CD14-positive monocyte (primary cell): ENCODE measurements at regions not wholly inside any gene's neighbourhood (a gene's known extent, or its start where the extent isn't known, plus 50 kb on each side); places are given as distances from the start of the nearest gene placed in this dataset.

Source experiments
- DNase-seq, 3 donors: peaks; one replicate each; pipeline ENCODE4 v3.0.0-alpha.2; 2011 to 2022
- H2AFZ ChIP-seq: 2 replicates; pipeline ENCODE4 v1.6.0; 2012; ENCODE audit warnings: mild to moderate bottlenecking, low read depth, low read length, inconsistent platforms; ENCODE audit not compliant: insufficient read depth, poor library complexity, severe bottlenecking
- H3K27ac ChIP-seq, 2 donors: 1 replicate in 1 of 2; 2 replicates in 1 of 2; pipeline ENCODE4 v1.5.1; 2012 to 2013; ENCODE audit warnings: low read length in 2 of 2, control low read depth in 1 of 2, inconsistent platforms in 1 of 2, low read depth in 1 of 2, mild to moderate bottlenecking in 1 of 2
- H3K27me3 ChIP-seq, 2 donors: one replicate each; pipeline versions ENCODE4 v1.6.0 to v1.6.1; 2011 to 2013; ENCODE audit warnings: low read length in 2 of 2; ENCODE audit not compliant: control insufficient read depth in 2 of 2, insufficient read depth in 2 of 2
- H3K36me3 ChIP-seq, 2 donors: replicated peaks in 1 of 2; 1 replicate in 1 of 2; 2 replicates in 1 of 2; pipeline versions ENCODE4 v1.5.1 to v1.6.1; 2012 to 2013; ENCODE audit warnings: low read length in 2 of 2, control low read depth in 1 of 2, inconsistent platforms in 1 of 2, mild to moderate bottlenecking in 1 of 2; ENCODE audit not compliant: insufficient read depth in 2 of 2, control insufficient read depth in 1 of 2
- H3K4me1 ChIP-seq, 2 donors: 1 replicate in 1 of 2; 2 replicates in 1 of 2; pipeline versions ENCODE4 v1.5.1 to v1.6.1; 2012 to 2013; ENCODE audit warnings: low read length in 2 of 2, control low read depth in 1 of 2, inconsistent platforms in 1 of 2, mild to moderate bottlenecking in 1 of 2, moderate library complexity in 1 of 2; ENCODE audit not compliant: insufficient read depth in 2 of 2, control insufficient read depth in 1 of 2
- H3K4me2 ChIP-seq: replicated peaks from 2 replicates; pipeline ENCODE3; 2012; ENCODE audit warnings: low read length, moderate library complexity, mild to moderate bottlenecking; ENCODE audit not compliant: poor library complexity, severe bottlenecking; ENCODE audit errors: extremely low read depth
- H3K4me3 ChIP-seq, 3 experiments: fragments of 200-600 bp in 1 of 3; sonication (generic) in 1 of 3; replicated peaks in 1 of 3; 1 replicate in 2 of 3; 2 replicates in 1 of 3; pipeline ENCODE4 v1.5.1; 2011 to 2013; ENCODE audit warnings: low read length in 3 of 3, mild to moderate bottlenecking in 3 of 3, control low read depth in 2 of 3, low read depth in 2 of 3, inconsistent platforms in 1 of 3, moderate library complexity in 1 of 3
- H3K79me2 ChIP-seq: 2 replicates; pipeline ENCODE4 v1.6.0; 2012; ENCODE audit warnings: mild to moderate bottlenecking, control low read depth, inconsistent platforms, low read length, moderate library complexity; ENCODE audit not compliant: insufficient read depth
- H3K9ac ChIP-seq: 2 replicates; pipeline ENCODE4 v1.6.0; 2017; ENCODE audit warnings: low read length, mild to moderate bottlenecking; ENCODE audit not compliant: insufficient read depth, poor library complexity, severe bottlenecking
- H3K9me3 ChIP-seq, 2 donors: replicated peaks in 1 of 2; 1 replicate in 1 of 2; 2 replicates in 1 of 2; pipeline versions ENCODE4 v1.5.1 to v1.6.1; 2012 to 2013; ENCODE audit warnings: low read length in 2 of 2, control low read depth in 1 of 2; ENCODE audit not compliant: control insufficient read depth in 1 of 2, insufficient read depth in 1 of 2
- H4K20me1 ChIP-seq: 2 replicates; pipeline ENCODE4 v1.6.0; 2012; ENCODE audit warnings: mild to moderate bottlenecking, low read length, control low read depth, moderate library complexity; ENCODE audit not compliant: insufficient read depth
- H3K27ac Mint-ChIP-seq, 7 donors: one replicate each; pipeline ENCODE4 v1.8.0; 2020; ENCODE audit warnings: mild to moderate bottlenecking in 7 of 7, mixed read lengths in 7 of 7, moderate library complexity in 6 of 7, inconsistent platforms in 2 of 7
- H3K27me3 Mint-ChIP-seq, 3 donors: one replicate each; pipeline ENCODE4 v1.8.0; 2021 to 2022; ENCODE audit warnings: low read depth in 3 of 3, mild to moderate bottlenecking in 3 of 3, mixed read lengths in 3 of 3, moderate library complexity in 3 of 3, inconsistent platforms in 1 of 3
- H3K36me3 Mint-ChIP-seq, 2 donors: one replicate each; pipeline ENCODE4 v1.8.0; 2020; ENCODE audit warnings: mixed read lengths in 2 of 2, inconsistent platforms in 1 of 2, mild to moderate bottlenecking in 1 of 2
- H3K4me1 Mint-ChIP-seq: one replicate; pipeline ENCODE4 v1.8.0; 2020; ENCODE audit warnings: mild to moderate bottlenecking, mixed read lengths
- H3K4me3 Mint-ChIP-seq, 2 donors: one replicate each; pipeline ENCODE4 v1.8.0; 2020; ENCODE audit warnings: mild to moderate bottlenecking in 2 of 2, mixed read lengths in 2 of 2, moderate library complexity in 1 of 2
- H3K9me3 Mint-ChIP-seq, 7 donors: one replicate each; pipeline ENCODE4 v1.8.0; 2020 to 2022; ENCODE audit warnings: mixed read lengths in 7 of 7, mild to moderate bottlenecking in 6 of 7, moderate library complexity in 6 of 7, inconsistent platforms in 2 of 7
- CTCF ChIP-seq: fragments of 200-600 bp; IDR thresholded peaks from one replicate; pipeline ENCODE4 v1.8.0; 2022; ENCODE audit warnings: antibody characterized with exemption, mild to moderate bottlenecking
- WGBS: methylation state at CpG from one replicate; pipeline ENCODE4 v1.1.5; 2013; ENCODE audit warnings: missing lambda C conversion rate; ENCODE audit not compliant: insufficient coverage; 5-methylcytosine and 5-hydroxymethylcytosine counted together
- intact Hi-C, 2 donors: fragments of 100-400 bp; cut with micrococcal nuclease; formaldehyde crosslinking; loops; one replicate each; pipeline versions ENCODE4 v1.15.0 to v1.15.1; 2023

GRCh38 chr13:100825557-100825956 lies 151.0 kb upstream of the TMTC4 start:
- Histone ChIP-seq H4K20me1 (no peaks in the 10 kb centered on the region), H3K4me2 (no peak overlapping the region), H2AFZ (no peak overlapping the region), H3K4me1 (no peaks in the 10 kb centered on the region), H3K9me3 (peaks cover 0 to 5% of the 10 kb centered on the region in 2 donors), H3K79me2 (no peaks in the 10 kb centered on the region), H3K9ac (no peak overlapping the region), H3K36me3 (no peaks in the 10 kb centered on the region), H3K4me3 (no peak overlapping the region), H3K27ac (no peak overlapping the region), H3K27me3 (no peaks in the 10 kb centered on the region)
- peaks cover 0 to 5% (median 1%) of the 10 kb centered on the region in 3 donors for H3K27me3 Mint-ChIP-seq
- no peak overlapping the region for H3K27ac Mint-ChIP-seq
- H3K9me3 Mint-ChIP-seq: peaks cover 0 to 9% (median 4%) of the 10 kb centered on the region in 7 donors
- intact Hi-C loops: no loop called here
- no peaks in the 10 kb centered on the region for H3K36me3 Mint-ChIP-seq
- no peak for DNase-seq
- no peak for TF ChIP-seq CTCF
- H3K4me1 Mint-ChIP-seq: no peaks in the 10 kb centered on the region
- WGBS: 89% methylated on average over 1 of the region's 3 CpGs
- H3K4me3 Mint-ChIP-seq: no peak overlapping the region

- intact Hi-C loops: no loop called here
- Histone ChIP-seq H3K27me3 (no peaks in the 10 kb centered on the region), H3K36me3 (no peaks in the 10 kb centered on the region), H4K20me1 (no peaks in the 10 kb centered on the region), H3K4me3 (no peak overlapping the region), H3K9me3 (peaks cover 0 to 5% of the 10 kb centered on the region in 2 donors), H2AFZ (no peak overlapping the region), H3K79me2 (no peaks in the 10 kb centered on the region), H3K27ac (no peak overlapping the region), H3K9ac (no peak overlapping the region), H3K4me1 (no peaks in the 10 kb centered on the region), H3K4me2 (no peak overlapping the region)
- H3K4me1 Mint-ChIP-seq: no peaks in the 10 kb centered on the region
- H3K36me3 Mint-ChIP-seq: no peaks in the 10 kb centered on the region
- 71% methylated on average over 3 of the region's 3 CpGs for WGBS
- no peak for TF ChIP-seq CTCF
- no peak for DNase-seq
- no peak overlapping the region for H3K4me3 Mint-ChIP-seq
- H3K9me3 Mint-ChIP-seq: peaks cover 0 to 4% (median 0%) of the 10 kb centered on the region in 7 donors
- H3K27me3 Mint-ChIP-seq: peaks cover 0 to 4% (median 1%) of the 10 kb centered on the region in 3 donors
- H3K27ac Mint-ChIP-seq: no peak overlapping the region
Observed at GRCh38 chr13:100824366-100824765, 149.8 kb upstream of the TMTC4 start.
